ENCODE measurements at regions not wholly inside any gene's neighbourhood (a gene's known extent, or its start where the extent isn't known, plus 50 kb on each side); places are given as distances from the start of the nearest gene placed in this dataset.

GRCh38 chr14:55516776-55517175 is 63.2 kb upstream of the KTN1 start:
- no peak overlapping the region for H3K18ac ChIP-seq (ENCODE audit: low read length)
- peaks cover 3 to 9% of the 10 kb centered on the region in 2 donors for H3K4me1 ChIP-seq (ENCODE audit: control insufficient read depth in 2 of 2, insufficient read depth in 1 of 2, low read depth in 1 of 2, low read length in 2 of 2)
- H3K4me2 ChIP-seq (ENCODE audit: insufficient read depth, low read length, poor library complexity, severe bottlenecking), result no peak overlapping the region
- H3K9me3 ChIP-seq (replicated peaks in 1 of 2; ENCODE audit: control insufficient read depth in 2 of 2, insufficient read depth in 1 of 2, low read depth in 1 of 2, low read length in 2 of 2), result no peaks in the 10 kb centered on the region
- no peak overlapping the region for H2BK12ac ChIP-seq (ENCODE audit: low read length)
- H3K27ac ChIP-seq (replicated peaks; ENCODE audit: low read length), result no peak overlapping the region
- DNase-seq (ENCODE audit: low spot score), result no peak
- H3K14ac ChIP-seq (ENCODE audit: low read length), result no peak overlapping the region
- no peak overlapping the region for H2BK120ac ChIP-seq (ENCODE audit: low read depth, low read length)
- no peak overlapping the region for H3K9ac ChIP-seq (ENCODE audit: low read depth, low read length, poor library complexity)
- no peak overlapping the region for H4K91ac ChIP-seq (ENCODE audit: low read depth, low read length, poor library complexity)
- H2BK15ac ChIP-seq (ENCODE audit: low read length), result no peak overlapping the region
- no peak overlapping the region for H3K23ac ChIP-seq (ENCODE audit: low read depth, low read length, poor library complexity)
- H3K36me3 ChIP-seq (replicated peaks in 1 of 2; ENCODE audit: control insufficient read depth in 2 of 2, insufficient read depth in 2 of 2, low read length in 2 of 2), result no peaks in the 10 kb centered on the region
- H3K4me3 ChIP-seq (ENCODE audit: low read length in 2 of 2), result no peak overlapping the region
- H3K27me3 ChIP-seq (ENCODE audit: control insufficient read depth in 3 of 3, insufficient read depth in 3 of 3, low read depth in 1 of 3, low read length in 3 of 3), result no peaks in the 10 kb centered on the region
- no peak overlapping the region for H2AK5ac ChIP-seq (ENCODE audit: low read depth, low read length)
- no peak overlapping the region for H2AFZ ChIP-seq (ENCODE audit: low read length)
- H3K79me1 ChIP-seq (ENCODE audit: low read depth, low read length), result no peaks in the 10 kb centered on the region
- H3K4ac ChIP-seq (ENCODE audit: low read length), result no peak overlapping the region
- no peak overlapping the region for H2BK5ac ChIP-seq (ENCODE audit: low read length)
- WGBS, 2 donors (ENCODE audit: extremely low coverage in 2 of 2, insufficient read length in 2 of 2, insufficient replicate concordance in 1 of 2), result no CpG with 5 or more reads among the region's 4 CpGs
- H4K8ac ChIP-seq (ENCODE audit: low read depth, low read length), result no peak overlapping the region

DNA sequence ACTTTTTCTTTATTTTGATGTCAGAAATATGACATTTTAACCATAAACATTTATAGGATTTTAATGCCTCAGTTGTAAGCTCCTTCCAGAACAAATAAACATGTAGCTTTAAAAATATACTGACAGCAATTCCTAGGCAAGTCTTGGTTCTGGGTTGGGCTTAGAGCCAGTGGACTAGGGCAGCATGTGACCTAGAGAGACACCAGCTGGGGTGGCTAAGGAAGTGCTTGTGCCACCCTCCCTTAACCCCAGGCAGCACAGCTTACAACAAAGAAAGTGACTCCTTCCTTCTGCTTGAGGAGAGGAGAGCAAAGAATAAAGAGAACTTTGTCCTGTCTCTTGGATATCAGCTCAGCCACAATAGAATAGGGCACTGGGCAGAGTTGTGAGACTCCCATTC is 61.6 kb upstream of the KTN1 start:
- no peak overlapping the region for H2BK15ac ChIP-seq (ENCODE audit: low read length)
- H2AFZ ChIP-seq (ENCODE audit: low read length), result no peak overlapping the region
- H3K4ac ChIP-seq (ENCODE audit: low read length), result no peak overlapping the region
- no peak overlapping the region for H3K14ac ChIP-seq (ENCODE audit: low read length)
- no peak overlapping the region for H3K9ac ChIP-seq (ENCODE audit: low read depth, low read length, poor library complexity)
- no peak overlapping the region for H3K4me2 ChIP-seq (ENCODE audit: insufficient read depth, low read length, poor library complexity, severe bottlenecking)
- no peak overlapping the region for H3K27ac ChIP-seq (replicated peaks; ENCODE audit: low read length)
- H3K9me3 ChIP-seq (replicated peaks in 1 of 2; ENCODE audit: control insufficient read depth in 2 of 2, insufficient read depth in 1 of 2, low read depth in 1 of 2, low read length in 2 of 2), result no peaks in the 10 kb centered on the region
- H2BK5ac ChIP-seq (ENCODE audit: low read length), result no peak overlapping the region
- DNase-seq (ENCODE audit: low spot score), result no peak
- H3K4me3 ChIP-seq (ENCODE audit: low read length in 2 of 2), result no peak overlapping the region
- no peak overlapping the region for H2AK5ac ChIP-seq (ENCODE audit: low read depth, low read length)
- H4K91ac ChIP-seq (ENCODE audit: low read depth, low read length, poor library complexity), result no peak overlapping the region
- no peaks in the 10 kb centered on the region for H3K79me1 ChIP-seq (ENCODE audit: low read depth, low read length)
- no peak overlapping the region for H3K23ac ChIP-seq (ENCODE audit: low read depth, low read length, poor library complexity)
- H2BK120ac ChIP-seq (ENCODE audit: low read depth, low read length), result no peak overlapping the region
- no peaks in the 10 kb centered on the region for H3K36me3 ChIP-seq (replicated peaks in 1 of 2; ENCODE audit: control insufficient read depth in 2 of 2, insufficient read depth in 2 of 2, low read length in 2 of 2)
- peaks cover 3 to 9% of the 10 kb centered on the region in 2 donors for H3K4me1 ChIP-seq (ENCODE audit: control insufficient read depth in 2 of 2, insufficient read depth in 1 of 2, low read depth in 1 of 2, low read length in 2 of 2)
- H3K27me3 ChIP-seq (ENCODE audit: control insufficient read depth in 3 of 3, insufficient read depth in 3 of 3, low read depth in 1 of 3, low read length in 3 of 3), result no peaks in the 10 kb centered on the region
- H3K18ac ChIP-seq (ENCODE audit: low read length), result no peak overlapping the region
- no peak overlapping the region for H2BK12ac ChIP-seq (ENCODE audit: low read length)
- no peak overlapping the region for H4K8ac ChIP-seq (ENCODE audit: low read depth, low read length)

GRCh38 chr14:55519473-55520080 is 60.4 kb upstream of the KTN1 start:
- Histone ChIP-seq H3K9ac (ENCODE audit: low read depth, low read length, poor library complexity) (no peak overlapping the region), H2AK5ac (ENCODE audit: low read depth, low read length) (no peak overlapping the region), H4K8ac (ENCODE audit: low read depth, low read length) (no peak overlapping the region), H4K91ac (ENCODE audit: low read depth, low read length, poor library complexity) (no peak overlapping the region), H3K36me3 (replicated peaks in 1 of 2; ENCODE audit: control insufficient read depth in 2 of 2, insufficient read depth in 2 of 2, low read length in 2 of 2) (no peaks in the 10 kb centered on the region), H3K79me1 (ENCODE audit: low read depth, low read length) (no peaks in the 10 kb centered on the region), H3K18ac (ENCODE audit: low read length) (no peak overlapping the region), H3K4me1 (ENCODE audit: control insufficient read depth in 2 of 2, insufficient read depth in 1 of 2, low read depth in 1 of 2, low read length in 2 of 2) (peaks cover 3 to 9% of the 10 kb centered on the region in 2 donors), H3K4me2 (ENCODE audit: insufficient read depth, low read length, poor library complexity, severe bottlenecking) (no peak overlapping the region), H3K27me3 (ENCODE audit: control insufficient read depth in 3 of 3, insufficient read depth in 3 of 3, low read depth in 1 of 3, low read length in 3 of 3) (no peaks in the 10 kb centered on the region), H3K4ac (ENCODE audit: low read length) (no peak overlapping the region), H2BK120ac (ENCODE audit: low read depth, low read length) (no peak overlapping the region), H3K9me3 (replicated peaks in 1 of 2; ENCODE audit: control insufficient read depth in 2 of 2, insufficient read depth in 1 of 2, low read depth in 1 of 2, low read length in 2 of 2) (no peaks in the 10 kb centered on the region), H2BK5ac (ENCODE audit: low read length) (no peak overlapping the region), H2AFZ (ENCODE audit: low read length) (no peak overlapping the region), H3K27ac (replicated peaks; ENCODE audit: low read length) (no peak overlapping the region), H3K14ac (ENCODE audit: low read length) (no peak overlapping the region), H2BK15ac (ENCODE audit: low read length) (no peak overlapping the region), H3K23ac (ENCODE audit: low read depth, low read length, poor library complexity) (no peak overlapping the region), H3K4me3 (ENCODE audit: low read length in 2 of 2) (no peak overlapping the region), H2BK12ac (ENCODE audit: low read length) (no peak overlapping the region)
- WGBS, 2 donors (ENCODE audit: extremely low coverage in 2 of 2, insufficient read length in 2 of 2, insufficient replicate concordance in 1 of 2), result no CpG with 5 or more reads among the region's 1 CpG
- DNase-seq (ENCODE audit: low spot score), result no peak

DNA sequence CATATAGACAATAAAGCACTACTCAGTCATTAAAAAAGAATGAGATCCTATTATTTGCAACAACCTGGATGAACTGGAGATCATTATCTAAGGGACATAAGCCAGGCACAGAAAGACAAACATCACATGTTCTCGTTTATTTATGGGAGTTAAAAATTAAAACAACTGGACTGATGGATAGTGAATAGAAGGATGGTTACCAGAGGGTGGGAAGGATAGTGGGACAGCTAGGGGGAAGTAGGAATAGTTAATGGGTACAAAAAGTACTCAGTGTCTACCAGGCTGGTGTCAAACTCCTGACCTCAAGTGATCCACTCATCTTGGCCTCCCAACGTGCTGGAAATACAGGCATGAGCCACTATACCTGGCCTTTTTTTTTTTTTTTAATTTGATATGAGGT is 56.7 kb upstream of the KTN1 start:
- DNase-seq (ENCODE audit: low spot score), result no peak
- Histone ChIP-seq H3K27me3 (ENCODE audit: control insufficient read depth in 3 of 3, insufficient read depth in 3 of 3, low read depth in 1 of 3, low read length in 3 of 3) (no peaks in the 10 kb centered on the region), H3K4me2 (ENCODE audit: insufficient read depth, low read length, poor library complexity, severe bottlenecking) (no peak overlapping the region), H2AFZ (ENCODE audit: low read length) (no peak overlapping the region), H2AK5ac (ENCODE audit: low read depth, low read length) (no peak overlapping the region), H3K14ac (ENCODE audit: low read length) (no peak overlapping the region), H3K9me3 (replicated peaks in 1 of 2; ENCODE audit: control insufficient read depth in 2 of 2, insufficient read depth in 1 of 2, low read depth in 1 of 2, low read length in 2 of 2) (no peaks in the 10 kb centered on the region), H2BK5ac (ENCODE audit: low read length) (no peak overlapping the region), H4K8ac (ENCODE audit: low read depth, low read length) (no peak overlapping the region), H2BK120ac (ENCODE audit: low read depth, low read length) (no peak overlapping the region), H3K4me3 (ENCODE audit: low read length in 2 of 2) (no peak overlapping the region), H2BK12ac (ENCODE audit: low read length) (no peak overlapping the region), H3K27ac (replicated peaks; ENCODE audit: low read length) (no peak overlapping the region), H3K23ac (ENCODE audit: low read depth, low read length, poor library complexity) (no peak overlapping the region), H4K91ac (ENCODE audit: low read depth, low read length, poor library complexity) (no peak overlapping the region), H3K4me1 (ENCODE audit: control insufficient read depth in 2 of 2, insufficient read depth in 1 of 2, low read depth in 1 of 2, low read length in 2 of 2) (no peaks in the 10 kb centered on the region), H3K4ac (ENCODE audit: low read length) (no peak overlapping the region), H3K79me1 (ENCODE audit: low read depth, low read length) (no peaks in the 10 kb centered on the region), H3K9ac (ENCODE audit: low read depth, low read length, poor library complexity) (no peak overlapping the region), H2BK15ac (ENCODE audit: low read length) (no peak overlapping the region), H3K36me3 (replicated peaks in 1 of 2; ENCODE audit: control insufficient read depth in 2 of 2, insufficient read depth in 2 of 2, low read length in 2 of 2) (no peaks in the 10 kb centered on the region), H3K18ac (ENCODE audit: low read length) (no peak overlapping the region)
- no CpG with 5 or more reads among the region's 2 CpGs for WGBS, 2 donors (ENCODE audit: extremely low coverage in 2 of 2, insufficient read length in 2 of 2, insufficient replicate concordance in 1 of 2)

Measured in neuronal stem cell (in vitro differentiated cells).